ENCODE measurements at regions not wholly inside any gene's neighbourhood (a gene's known extent, or its start where the extent isn't known, plus 50 kb on each side); places are given as distances from the start of the nearest gene placed in this dataset.

- DNase-seq (ENCODE audit: low read depth in 2 of 2) = no peak
These were observed 248.5 kb downstream of the DUSP6 start for GRCh38 chr12:89103831-89104230.

GRCh38 chr12:89101440-89101839 is 250.9 kb downstream of the DUSP6 start:
- DNase-seq (ENCODE audit: low read depth in 2 of 2) = peak in 1 of 2 donors; percentile 43

- peak in 1 of 2 donors; percentile 36 for DNase-seq (ENCODE audit: low read depth in 2 of 2)
These were observed 253.7 kb downstream of the DUSP6 start for GRCh38 chr12:89098441-89099112.

- no peak for DNase-seq (ENCODE audit: low read depth in 2 of 2)
These were observed 260.0 kb downstream of the DUSP6 start for GRCh38 chr12:89092297-89092696.

- DNase-seq (ENCODE audit: low read depth in 2 of 2) = no peak
These were observed 260.9 kb downstream of the DUSP6 start for GRCh38 chr12:89091293-89091841.

- no peak for DNase-seq (ENCODE audit: low read depth in 2 of 2)
These were observed 263.0 kb downstream of the DUSP6 start for GRCh38 chr12:89089264-89089663.

- DNase-seq (ENCODE audit: low read depth in 2 of 2) = peak in 1 of 2 donors; percentile 11
These were observed 264.4 kb downstream of the DUSP6 start for GRCh38 chr12:89087876-89088275.

GRCh38 chr12:89087149-89087825 is 265.0 kb downstream of the DUSP6 start:
- DNase-seq (ENCODE audit: low read depth in 2 of 2) = peak in 1 of 2 donors; percentile 10

GRCh38 chr12:89085421-89085820 is 266.9 kb downstream of the DUSP6 start:
- DNase-seq (ENCODE audit: low read depth in 2 of 2) = peak; percentile 97 to 99

GRCh38 chr12:89084751-89085150 is 267.6 kb downstream of the DUSP6 start:
- peak; percentile 62 to 83 for DNase-seq (ENCODE audit: low read depth in 2 of 2)

- DNase-seq (ENCODE audit: low read depth in 2 of 2) = peak in 1 of 2 donors; percentile 64
These were observed 268.8 kb downstream of the DUSP6 start for GRCh38 chr12:89083491-89083890.

GRCh38 chr12:89082370-89082753 is 269.9 kb downstream of the DUSP6 start:
- DNase-seq (ENCODE audit: low read depth in 2 of 2) = peak in 1 of 2 donors; percentile 44

GRCh38 chr12:89081719-89082369 is 270.5 kb downstream of the DUSP6 start:
- DNase-seq (ENCODE audit: low read depth in 2 of 2) = no peak

GRCh38 chr12:89080793-89081465 is 271.4 kb downstream of the DUSP6 start:
- DNase-seq (ENCODE audit: low read depth in 2 of 2) = peak; percentile 45 to 79

GRCh38 chr12:89075880-89076540 is 276.3 kb downstream of the DUSP6 start:
- no peak for DNase-seq (ENCODE audit: low read depth in 2 of 2)

GRCh38 chr12:89073659-89074058 is 278.6 kb downstream of the DUSP6 start:
- no peak for DNase-seq (ENCODE audit: low read depth in 2 of 2)

- peak; percentile 70 to 89 for DNase-seq (ENCODE audit: low read depth in 2 of 2)
These were observed 279.3 kb downstream of the DUSP6 start for GRCh38 chr12:89073027-89073398.

- no peak for DNase-seq (ENCODE audit: low read depth in 2 of 2)
These were observed 279.8 kb downstream of the DUSP6 start for GRCh38 chr12:89072294-89073026.

- DNase-seq (ENCODE audit: low read depth in 2 of 2) = no peak
These were observed 281.7 kb downstream of the DUSP6 start for GRCh38 chr12:89070603-89071002.

- no peak for DNase-seq (ENCODE audit: low read depth in 2 of 2)
These were observed 282.9 kb downstream of the DUSP6 start for GRCh38 chr12:89069431-89069830.
